T-helper 1 cell treated with Interleukin-12 subunit alpha and Interleukin-12 subunit beta and Interleukin-4 antibody, amounts not matched to agents 30 μg/mL and 1 μg/mL, for 36 hours (primary cell): ENCODE measurements at regions not wholly inside any gene's neighbourhood (a gene's known extent, or its start where the extent isn't known, plus 50 kb on each side); places are given as distances from the start of the nearest gene placed in this dataset.

Experiments used
- H3K27ac Mint-ChIP-seq: one replicate; pipeline ENCODE4 v1.8.0; 2021; ENCODE audit warnings: mild to moderate bottlenecking, mixed read lengths
- H3K27me3 Mint-ChIP-seq: one replicate; pipeline ENCODE4 v1.8.0; 2021; ENCODE audit warnings: low read depth, mixed read lengths
- H3K36me3 Mint-ChIP-seq: one replicate; pipeline ENCODE4 v1.8.0; 2021; ENCODE audit warnings: low read depth, mixed read lengths
- H3K4me1 Mint-ChIP-seq: one replicate; pipeline ENCODE4 v1.8.0; 2021; ENCODE audit warnings: low read depth, mixed read lengths
- H3K4me3 Mint-ChIP-seq: one replicate; pipeline ENCODE4 v1.8.0; 2021; ENCODE audit warnings: mild to moderate bottlenecking, moderate library complexity, mixed read lengths
- H3K9me3 Mint-ChIP-seq: one replicate; pipeline ENCODE4 v1.8.0; 2021; ENCODE audit warnings: mixed read lengths

GRCh38 chr15:67892559-67893377 is 52.9 kb upstream of the RNU6-1 start:
- H3K27ac Mint-ChIP-seq = no peak overlapping the region
- peaks cover 23% of the 10 kb centered on the region for H3K27me3 Mint-ChIP-seq
- H3K9me3 Mint-ChIP-seq = peaks cover 14% of the 10 kb centered on the region
- no peaks in the 10 kb centered on the region for H3K4me1 Mint-ChIP-seq
- no peak overlapping the region for H3K4me3 Mint-ChIP-seq
- no peaks in the 10 kb centered on the region for H3K36me3 Mint-ChIP-seq

- Mint-ChIP-seq H3K36me3 (no peaks in the 10 kb centered on the region), H3K9me3 (peaks cover 7% of the 10 kb centered on the region), H3K27ac (no peak overlapping the region), H3K4me1 (no peaks in the 10 kb centered on the region), H3K4me3 (no peak overlapping the region), H3K27me3 (peaks cover 8% of the 10 kb centered on the region)
Observed at GRCh38 chr15:67895237-67895636, 55.4 kb upstream of the RNU6-1 start.

GRCh38 chr15:67897646-67898339 is 57.9 kb upstream of the RNU6-1 start:
- no peaks in the 10 kb centered on the region for H3K4me1 Mint-ChIP-seq
- H3K9me3 Mint-ChIP-seq = peaks cover 7% of the 10 kb centered on the region
- H3K4me3 Mint-ChIP-seq = no peak overlapping the region
- H3K27ac Mint-ChIP-seq = no peak overlapping the region
- H3K36me3 Mint-ChIP-seq = no peaks in the 10 kb centered on the region
- peaks cover 6% of the 10 kb centered on the region for H3K27me3 Mint-ChIP-seq

GRCh38 chr15:67899596-67900283 is 59.9 kb upstream of the RNU6-1 start:
- H3K27ac Mint-ChIP-seq = no peak overlapping the region
- H3K36me3 Mint-ChIP-seq = no peaks in the 10 kb centered on the region
- no peaks in the 10 kb centered on the region for H3K4me1 Mint-ChIP-seq
- peaks cover 7% of the 10 kb centered on the region for H3K9me3 Mint-ChIP-seq
- H3K27me3 Mint-ChIP-seq = peaks cover 13% of the 10 kb centered on the region
- H3K4me3 Mint-ChIP-seq = no peak overlapping the region

GRCh38 chr15:67900621-67901147 is 60.8 kb upstream of the RNU6-1 start:
- no peak overlapping the region for H3K4me3 Mint-ChIP-seq
- no peak overlapping the region for H3K27ac Mint-ChIP-seq
- H3K9me3 Mint-ChIP-seq = peaks cover 3% of the 10 kb centered on the region
- peaks cover 18% of the 10 kb centered on the region for H3K27me3 Mint-ChIP-seq
- H3K4me1 Mint-ChIP-seq = no peaks in the 10 kb centered on the region
- H3K36me3 Mint-ChIP-seq = no peaks in the 10 kb centered on the region

GRCh38 chr15:67901922-67902321 is 62.1 kb upstream of the RNU6-1 start:
- H3K27ac Mint-ChIP-seq = no peak overlapping the region
- peaks cover 19% of the 10 kb centered on the region for H3K27me3 Mint-ChIP-seq
- H3K4me1 Mint-ChIP-seq = no peaks in the 10 kb centered on the region
- H3K36me3 Mint-ChIP-seq = no peaks in the 10 kb centered on the region
- H3K9me3 Mint-ChIP-seq = no peaks in the 10 kb centered on the region
- H3K4me3 Mint-ChIP-seq = no peak overlapping the region

- Mint-ChIP-seq H3K4me1 (no peaks in the 10 kb centered on the region), H3K36me3 (no peaks in the 10 kb centered on the region), H3K9me3 (no peaks in the 10 kb centered on the region), H3K27ac (no peak overlapping the region), H3K4me3 (no peak overlapping the region), H3K27me3 (peaks cover 22% of the 10 kb centered on the region)
Observed at GRCh38 chr15:67902579-67903009, 62.7 kb upstream of the RNU6-1 start.

GRCh38 chr15:67903708-67904107 is 63.9 kb upstream of the RNU6-1 start:
- peaks cover 22% of the 10 kb centered on the region for H3K27me3 Mint-ChIP-seq
- no peak overlapping the region for H3K27ac Mint-ChIP-seq
- H3K36me3 Mint-ChIP-seq = no peaks in the 10 kb centered on the region

GRCh38 chr15:67905628-67906027 is 65.8 kb upstream of the RNU6-1 start:
- Mint-ChIP-seq H3K9me3 (peaks cover 7% of the 10 kb centered on the region), H3K27me3 (peaks cover 22% of the 10 kb centered on the region), H3K36me3 (no peaks in the 10 kb centered on the region), H3K4me1 (no peaks in the 10 kb centered on the region), H3K4me3 (no peak overlapping the region), H3K27ac (no peak overlapping the region)

More at GRCh38 chr15:67903708-67904107, 63.9 kb upstream of the RNU6-1 start:
- no peaks in the 10 kb centered on the region for H3K4me1 Mint-ChIP-seq
- H3K9me3 Mint-ChIP-seq = peaks cover 5% of the 10 kb centered on the region
- H3K4me3 Mint-ChIP-seq = no peak overlapping the region

- Mint-ChIP-seq H3K4me3 (no peak overlapping the region), H3K27me3 (peaks cover 22% of the 10 kb centered on the region)
Observed at GRCh38 chr15:67906382-67906781, 66.5 kb upstream of the RNU6-1 start.

GRCh38 chr15:67907184-67907723 is 67.4 kb upstream of the RNU6-1 start:
- H3K27me3 Mint-ChIP-seq = peaks cover 22% of the 10 kb centered on the region
- no peaks in the 10 kb centered on the region for H3K4me1 Mint-ChIP-seq
- no peaks in the 10 kb centered on the region for H3K36me3 Mint-ChIP-seq
- H3K4me3 Mint-ChIP-seq = no peak overlapping the region
- peaks cover 11% of the 10 kb centered on the region for H3K9me3 Mint-ChIP-seq
- no peak overlapping the region for H3K27ac Mint-ChIP-seq

More at GRCh38 chr15:67906382-67906781, 66.5 kb upstream of the RNU6-1 start:
- H3K9me3 Mint-ChIP-seq = peaks cover 7% of the 10 kb centered on the region
- no peaks in the 10 kb centered on the region for H3K36me3 Mint-ChIP-seq
- H3K27ac Mint-ChIP-seq = no peak overlapping the region
- H3K4me1 Mint-ChIP-seq = no peaks in the 10 kb centered on the region

GRCh38 chr15:67908756-67909155 is 68.9 kb upstream of the RNU6-1 start:
- H3K4me1 Mint-ChIP-seq = no peaks in the 10 kb centered on the region
- H3K27ac Mint-ChIP-seq = no peak overlapping the region
- H3K4me3 Mint-ChIP-seq = no peak overlapping the region
- H3K36me3 Mint-ChIP-seq = no peaks in the 10 kb centered on the region
- H3K27me3 Mint-ChIP-seq = peaks cover 13% of the 10 kb centered on the region
- H3K9me3 Mint-ChIP-seq = peaks cover 11% of the 10 kb centered on the region

GRCh38 chr15:67911727-67912126 is 71.9 kb upstream of the RNU6-1 start:
- no peaks in the 10 kb centered on the region for H3K4me1 Mint-ChIP-seq
- peaks cover 11% of the 10 kb centered on the region for H3K9me3 Mint-ChIP-seq
- H3K27ac Mint-ChIP-seq = no peak overlapping the region
- H3K36me3 Mint-ChIP-seq = no peaks in the 10 kb centered on the region
- peaks cover 3% of the 10 kb centered on the region for H3K27me3 Mint-ChIP-seq
- H3K4me3 Mint-ChIP-seq = no peak overlapping the region

GRCh38 chr15:67914028-67914427 is 74.2 kb upstream of the RNU6-1 start:
- Mint-ChIP-seq H3K4me1 (no peaks in the 10 kb centered on the region), H3K27ac (no peak overlapping the region), H3K36me3 (no peaks in the 10 kb centered on the region), H3K9me3 (peaks cover 9% of the 10 kb centered on the region), H3K27me3 (no peaks in the 10 kb centered on the region), H3K4me3 (no peak overlapping the region)
